Right ventricle myocardium superior (tissue), 1 donor: ENCODE measurements at regions not wholly inside any gene's neighbourhood (a gene's known extent, or its start where the extent isn't known, plus 50 kb on each side); places are given as distances from the start of the nearest gene placed in this dataset.
A peak's percentile ranks its signal among the peaks of the same experiment; 100 is the strongest.

Experiments used
- ATAC-seq: fragments of 200-7000 bp; cut with Tn5 transposase; one replicate; pipeline ENCODE4 v1.9.1; 2020; ENCODE audit warnings: mild to moderate bottlenecking; ENCODE audit not compliant: poor library complexity
- DNase-seq: peaks from one replicate; pipeline ENCODE4 v3.0.0-alpha.2; 2020
- intact Hi-C: fragments of 100-400 bp; cut with DNase I; formaldehyde crosslinking; loops from one replicate; pipeline ENCODE4 v1.11.2; 2022
- donor health status: DM: no; HTN: yes; CAD: no; lungs with severe emphysema.

- ATAC-seq = no peak
- intact Hi-C loops = no loop called here
- DNase-seq = no peak
Observed at GRCh38 chr16:56140645-56141044, 50.6 kb upstream of the GNAO1 start.

GRCh38 chr16:56137269-56137668 lies 54.0 kb upstream of the GNAO1 start:
- DNase-seq = no peak
- ATAC-seq = no peak
- intact Hi-C loops = no loop called here

- DNase-seq (no peak), ATAC-seq (no peak)
- intact Hi-C loops = no loop called here
Observed at GRCh38 chr16:56136256-56136655, 55.0 kb upstream of the GNAO1 start.

- no peak for DNase-seq
Observed at GRCh38 chr16:56134790-56135189, 56.5 kb upstream of the GNAO1 start.

GRCh38 chr16:56125922-56126321 lies 65.4 kb upstream of the GNAO1 start:
- peak; percentile 56 for ATAC-seq
- no peak for DNase-seq
- intact Hi-C loops = no loop called here

More at GRCh38 chr16:56134790-56135189, 56.5 kb upstream of the GNAO1 start:
- intact Hi-C loops = no loop called here
- ATAC-seq = no peak

- DNase-seq (no peak), ATAC-seq (no peak)
- intact Hi-C loops = no loop called here
Observed at GRCh38 chr16:56122251-56122650, 69.0 kb upstream of the GNAO1 start.

GRCh38 chr16:56121156-56121500 lies 70.2 kb upstream of the GNAO1 start:
- ATAC-seq = no peak
- no peak for DNase-seq
- intact Hi-C loops = no loop called here

- intact Hi-C loops = no loop called here
- DNase-seq (no peak), ATAC-seq (no peak)
Observed at GRCh38 chr16:56120447-56121155, 70.7 kb upstream of the GNAO1 start.

- intact Hi-C loops = no loop called here
- ATAC-seq (no peak), DNase-seq (no peak)
Observed at GRCh38 chr16:56119133-56119532, 72.2 kb upstream of the GNAO1 start.

- ATAC-seq (no peak), DNase-seq (no peak)
- intact Hi-C loops = no loop called here
Observed at GRCh38 chr16:56116577-56116964, 74.7 kb upstream of the GNAO1 start.

- intact Hi-C loops = no loop called here
- DNase-seq (no peak), ATAC-seq (peak; percentile 26)
Observed at GRCh38 chr16:56115817-56116576, 75.3 kb upstream of the GNAO1 start.

GRCh38 chr16:56113223-56113622 lies 78.1 kb upstream of the GNAO1 start:
- DNase-seq (peak; percentile 55), ATAC-seq (peak; percentile 44)
- intact Hi-C loops = no loop called here

- DNase-seq = no peak
- ATAC-seq = peak; percentile 55
- intact Hi-C loops = no loop called here
Observed at GRCh38 chr16:56111100-56111499, 80.2 kb upstream of the GNAO1 start.

- DNase-seq (no peak), ATAC-seq (no peak)
- intact Hi-C loops = no loop called here
Observed at GRCh38 chr16:56109994-56110393, 81.3 kb upstream of the GNAO1 start.

- DNase-seq (no peak), ATAC-seq (no peak)
- intact Hi-C loops = no loop called here
Observed at GRCh38 chr16:56109205-56109604, 82.1 kb upstream of the GNAO1 start.

- intact Hi-C loops = no loop called here
- DNase-seq (no peak), ATAC-seq (no peak)
Observed at GRCh38 chr16:56108724-56109123, 82.6 kb upstream of the GNAO1 start.

- intact Hi-C loops = no loop called here
- ATAC-seq (peak; percentile 76), DNase-seq (no peak)
Observed at GRCh38 chr16:56108056-56108471, 83.2 kb upstream of the GNAO1 start.

- no peak for DNase-seq
- intact Hi-C loops = no loop called here
- no peak for ATAC-seq
Observed at GRCh38 chr16:56106527-56106926, 84.8 kb upstream of the GNAO1 start.

- intact Hi-C loops = no loop called here
- no peak for DNase-seq
- ATAC-seq = no peak
Observed at GRCh38 chr16:56102906-56103305, 88.4 kb upstream of the GNAO1 start.

- ATAC-seq (peak; percentile 95), DNase-seq (peak; percentile 82)
Observed at GRCh38 chr16:56102183-56102686, 89.1 kb upstream of the GNAO1 start.

More at GRCh38 chr16:56102183-56102686, 89.1 kb upstream of the GNAO1 start:
- intact Hi-C loops = no loop called here
